DND-41 (cell line): ENCODE measurements at regions not wholly inside any gene's neighbourhood (a gene's known extent, or its start where the extent isn't known, plus 50 kb on each side); places are given as distances from the start of the nearest gene placed in this dataset.
"Not testable (repeated sequence)": the region's sequence is repeated elsewhere in the genome, so short reads cannot be mapped to it uniquely, and the experiment has no call there.

Source experiments
- CTCF ChIP-seq: IDR thresholded peaks from 2 replicates; pipeline ENCODE4 v1.5.1; 2012; ENCODE audit warnings: borderline replicate concordance, low read length, moderate library complexity, mild to moderate bottlenecking; ENCODE audit not compliant: poor library complexity, severe bottlenecking; ENCODE audit errors: extremely low read depth
- EZH2 ChIP-seq: IDR thresholded peaks from 3 replicates; pipeline ENCODE4 v1.6.1; 2012; ENCODE audit warnings: borderline replicate concordance, low read depth, mild to moderate bottlenecking, moderate library complexity, low read length, inconsistent platforms; ENCODE audit not compliant: severe bottlenecking

GRCh38 chr2:193833895-193834294, 1639.2 kb upstream of the TMEFF2 start:
- TF ChIP-seq CTCF, EZH2: not testable (repeated sequence)
